Fibroblast of pulmonary artery (primary cell): ENCODE measurements at regions not wholly inside any gene's neighbourhood (a gene's known extent, or its start where the extent isn't known, plus 50 kb on each side); places are given as distances from the start of the nearest gene placed in this dataset.
A peak's percentile ranks its signal among the peaks of the same experiment; 100 is the strongest.
"Not testable (repeated sequence)": the region's sequence is repeated elsewhere in the genome, so short reads cannot be mapped to it uniquely, and the experiment has no call there.

Experiments used
- DNase-seq: peaks from one replicate; pipeline ENCODE4 v3.0.0-alpha.2; 2010; ENCODE audit warnings: low read depth
- H3K4me3 ChIP-seq: replicated peaks from 2 replicates; pipeline ENCODE4 v1.5.1; 2011; ENCODE audit warnings: low read depth, mild to moderate bottlenecking, control low read depth, low read length, moderate library complexity
- TF ChIP-seq, protein P1 (sequence below): IDR thresholded peaks from 2 replicates; pipeline ENCODE4 v1.5.1; 2011; ENCODE audit warnings: mild to moderate bottlenecking, control low read depth, low read length, inconsistent platforms; ENCODE audit errors: missing control alignments

DNA sequence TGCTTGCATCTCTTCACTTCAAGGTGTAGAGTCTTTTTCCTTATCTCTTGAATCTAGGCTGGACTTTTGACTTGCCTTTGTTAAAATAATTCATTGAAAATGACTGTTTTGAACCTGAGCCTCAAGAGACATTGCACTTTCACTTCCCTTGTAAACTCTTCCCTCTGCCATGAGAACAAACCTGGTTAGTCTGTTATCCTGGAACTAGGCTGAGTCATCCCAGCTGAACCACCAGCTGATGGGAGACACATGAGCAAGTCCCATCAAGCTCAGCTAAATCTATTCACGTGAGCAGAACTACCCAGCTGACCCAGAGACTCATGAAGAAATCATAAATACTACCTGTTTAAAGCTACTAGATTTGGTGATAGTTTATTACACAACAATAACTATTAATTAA lies 202.3 kb upstream of the CENPE start:
- TF ChIP-seq, protein P1, sequence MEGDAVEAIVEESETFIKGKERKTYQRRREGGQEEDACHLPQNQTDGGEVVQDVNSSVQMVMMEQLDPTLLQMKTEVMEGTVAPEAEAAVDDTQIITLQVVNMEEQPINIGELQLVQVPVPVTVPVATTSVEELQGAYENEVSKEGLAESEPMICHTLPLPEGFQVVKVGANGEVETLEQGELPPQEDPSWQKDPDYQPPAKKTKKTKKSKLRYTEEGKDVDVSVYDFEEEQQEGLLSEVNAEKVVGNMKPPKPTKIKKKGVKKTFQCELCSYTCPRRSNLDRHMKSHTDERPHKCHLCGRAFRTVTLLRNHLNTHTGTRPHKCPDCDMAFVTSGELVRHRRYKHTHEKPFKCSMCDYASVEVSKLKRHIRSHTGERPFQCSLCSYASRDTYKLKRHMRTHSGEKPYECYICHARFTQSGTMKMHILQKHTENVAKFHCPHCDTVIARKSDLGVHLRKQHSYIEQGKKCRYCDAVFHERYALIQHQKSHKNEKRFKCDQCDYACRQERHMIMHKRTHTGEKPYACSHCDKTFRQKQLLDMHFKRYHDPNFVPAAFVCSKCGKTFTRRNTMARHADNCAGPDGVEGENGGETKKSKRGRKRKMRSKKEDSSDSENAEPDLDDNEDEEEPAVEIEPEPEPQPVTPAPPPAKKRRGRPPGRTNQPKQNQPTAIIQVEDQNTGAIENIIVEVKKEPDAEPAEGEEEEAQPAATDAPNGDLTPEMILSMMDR, result no peak
- DNase-seq, result peak; percentile 48

DNA sequence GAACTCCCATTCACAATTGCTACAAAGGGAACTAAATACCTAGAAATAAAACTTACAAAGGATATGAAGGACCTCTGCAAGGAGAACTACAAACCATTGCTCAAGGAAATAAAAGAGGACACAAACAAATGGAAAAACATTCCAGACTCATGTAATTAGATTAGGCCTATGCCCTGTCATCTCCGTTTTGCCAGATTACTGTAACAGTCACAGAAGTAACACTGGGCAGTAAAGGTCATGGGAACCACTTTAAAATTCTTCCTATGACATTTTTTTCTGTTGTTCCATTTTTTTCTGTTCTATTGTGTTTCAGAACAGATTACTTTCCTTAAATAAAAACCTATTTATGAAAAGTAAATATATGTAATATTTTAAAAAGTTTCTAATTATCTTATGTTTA lies 199.4 kb upstream of the CENPE start:
- TF ChIP-seq, protein P1, result no peak
- peak; percentile 1 for DNase-seq
- no peak overlapping the region for H3K4me3 ChIP-seq

More for the DNA sequence above, 202.3 kb upstream of the CENPE start:
- H3K4me3 ChIP-seq, result no peak overlapping the region

DNA sequence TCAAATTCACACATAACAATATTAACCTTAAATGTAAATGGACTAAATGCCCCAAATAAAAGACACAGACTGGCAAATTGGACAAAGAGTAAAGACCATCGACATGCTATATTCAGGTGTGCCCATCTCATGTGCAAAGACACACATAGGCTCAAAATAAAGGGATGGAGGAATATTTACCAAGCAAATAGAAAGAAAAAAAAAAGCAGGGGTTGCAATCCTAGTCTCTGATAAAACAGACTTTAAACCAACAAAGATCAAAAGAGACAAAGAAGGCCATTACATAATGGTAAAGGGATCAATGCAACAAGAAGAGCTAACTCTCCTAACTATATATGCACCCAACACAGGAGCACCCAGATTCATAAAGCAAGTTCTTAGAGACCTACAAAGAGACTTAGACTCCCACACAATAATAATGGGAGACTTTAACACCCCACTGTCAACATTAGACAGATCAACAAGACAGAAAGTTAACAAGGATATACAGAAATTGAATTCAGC lies 189.4 kb upstream of the CENPE start:
- not testable (repeated sequence) for H3K4me3 ChIP-seq, DNase-seq

DNA sequence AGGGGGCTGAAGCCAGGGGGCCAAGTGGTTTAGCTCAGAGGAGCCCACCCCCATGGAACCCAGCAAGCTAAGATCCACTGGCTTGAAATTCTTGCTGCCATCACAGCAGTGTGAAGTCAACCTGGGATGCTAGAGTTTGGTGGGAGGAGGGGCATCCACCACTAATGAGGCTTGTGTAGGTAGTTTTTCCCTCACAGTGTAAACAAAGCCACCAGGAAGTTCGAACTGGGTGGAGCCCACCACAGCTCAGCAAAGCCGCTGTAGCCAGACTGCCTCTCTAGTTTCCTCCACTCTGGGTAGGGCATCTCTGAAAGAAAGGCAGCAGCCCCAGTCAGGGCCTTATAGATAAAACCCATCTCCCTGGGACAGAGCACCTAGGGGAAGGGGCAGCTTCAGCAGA lies 187.4 kb upstream of the CENPE start:
- not testable (repeated sequence) for H3K4me3 ChIP-seq, DNase-seq

DNA sequence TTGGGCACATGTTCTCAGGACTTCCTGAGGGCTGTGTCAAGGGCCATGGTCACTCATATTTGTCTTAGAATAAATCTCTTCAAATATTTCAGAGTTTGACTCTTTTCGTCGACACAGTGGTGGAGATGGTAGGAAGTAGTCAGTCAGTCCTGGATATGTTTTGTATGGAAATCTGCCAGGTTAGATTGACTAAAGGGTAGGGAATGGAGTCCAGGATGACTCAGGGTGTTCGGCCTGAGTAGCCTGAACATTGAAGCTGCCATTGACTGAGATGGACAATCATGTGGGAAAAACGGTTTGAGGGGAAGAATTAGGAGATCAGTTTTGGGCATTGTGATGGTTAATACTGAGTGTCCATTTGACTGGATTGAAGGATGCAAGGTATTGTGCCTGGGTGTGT lies 177.1 kb upstream of the CENPE start:
- H3K4me3 ChIP-seq, result no peak overlapping the region
- TF ChIP-seq, protein P1, result no peak
- peak; percentile 72 for DNase-seq

DNA sequence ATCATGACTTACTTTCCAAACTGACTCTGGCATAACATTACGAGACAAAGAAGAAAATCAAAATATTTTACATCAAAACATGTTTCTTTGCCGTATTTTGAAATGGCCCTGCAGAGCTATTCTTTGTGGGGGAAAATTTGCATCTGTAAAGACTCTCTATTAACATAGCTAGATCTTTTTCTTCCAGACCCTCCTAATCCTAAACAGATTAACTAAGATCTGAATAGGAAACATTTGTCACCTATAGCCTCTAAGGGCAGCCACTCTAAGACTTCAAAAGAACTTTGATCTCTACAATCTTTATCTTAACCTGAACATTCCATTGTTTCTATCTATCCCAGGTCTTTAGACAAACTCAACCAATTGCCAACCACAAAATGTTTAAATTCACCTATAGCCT lies 176.6 kb upstream of the CENPE start:
- TF ChIP-seq, protein P1, result no peak
- H3K4me3 ChIP-seq, result no peak overlapping the region
- DNase-seq, result no peak

DNA sequence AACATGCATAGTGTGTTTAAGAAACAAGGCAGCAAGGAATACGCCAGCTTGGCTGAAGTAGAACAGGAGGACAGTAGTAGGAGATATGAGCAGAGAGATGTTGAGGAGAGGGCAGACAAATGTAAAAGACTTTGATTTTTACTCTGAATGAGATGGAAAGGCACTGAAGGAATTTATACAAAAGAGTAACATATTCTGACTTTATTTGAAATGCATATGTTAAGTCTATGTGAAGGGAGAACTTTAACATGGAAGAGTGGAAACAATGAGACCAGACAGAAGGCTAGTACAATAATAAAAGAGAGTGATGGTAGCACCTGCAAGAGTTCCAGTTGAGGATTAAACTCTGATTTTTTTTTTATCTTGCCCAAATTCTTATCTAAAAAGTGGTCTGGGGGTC lies 176.2 kb upstream of the CENPE start:
- H3K4me3 ChIP-seq, result no peak overlapping the region
- TF ChIP-seq, protein P1, result no peak
- DNase-seq, result no peak

DNA sequence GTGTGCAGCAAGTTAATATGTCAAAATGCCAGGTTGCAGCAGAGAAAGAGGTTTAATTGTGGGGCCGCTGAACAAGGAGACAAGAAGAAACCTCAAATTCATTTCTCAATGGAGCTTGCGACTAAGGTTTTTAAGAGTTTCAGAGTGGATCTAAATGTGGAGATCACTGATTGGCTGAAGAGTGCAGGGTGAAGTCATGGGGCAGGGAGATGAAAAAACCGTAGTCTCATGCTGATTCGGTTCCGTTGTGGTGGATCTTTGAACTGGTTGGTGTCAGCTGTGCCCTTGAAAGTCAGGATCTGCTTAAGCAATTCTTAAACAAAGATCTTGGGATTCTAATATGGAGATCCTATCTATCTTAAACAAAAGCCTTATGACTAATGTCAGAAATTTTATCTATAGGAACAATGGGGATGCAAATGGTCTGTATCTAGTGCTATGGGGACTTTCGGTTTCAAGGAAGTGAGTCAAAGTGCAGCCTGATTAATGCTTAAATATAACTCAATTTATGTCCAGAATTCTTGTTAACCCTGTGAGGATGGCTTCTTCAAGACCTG lies 173.9 kb upstream of the CENPE start:
- TF ChIP-seq, protein P1, result no peak
- peak; percentile 66 for DNase-seq
- H3K4me3 ChIP-seq, result peak overlapping the region; percentile 17
